T-helper 1 cell treated with Interleukin-12 subunit alpha and Interleukin-12 subunit beta and Interleukin-4 antibody, amounts not matched to agents 30 μg/mL and 1 μg/mL, for 36 hours (primary cell): ENCODE measurements at regions not wholly inside any gene's neighbourhood (a gene's known extent, or its start where the extent isn't known, plus 50 kb on each side); places are given as distances from the start of the nearest gene placed in this dataset.

Source experiments
- H3K27ac Mint-ChIP-seq: one replicate; pipeline ENCODE4 v1.8.0; 2021; ENCODE audit warnings: mild to moderate bottlenecking, mixed read lengths
- H3K27me3 Mint-ChIP-seq: one replicate; pipeline ENCODE4 v1.8.0; 2021; ENCODE audit warnings: low read depth, mixed read lengths
- H3K36me3 Mint-ChIP-seq: one replicate; pipeline ENCODE4 v1.8.0; 2021; ENCODE audit warnings: low read depth, mixed read lengths
- H3K4me1 Mint-ChIP-seq: one replicate; pipeline ENCODE4 v1.8.0; 2021; ENCODE audit warnings: low read depth, mixed read lengths
- H3K4me3 Mint-ChIP-seq: one replicate; pipeline ENCODE4 v1.8.0; 2021; ENCODE audit warnings: mild to moderate bottlenecking, moderate library complexity, mixed read lengths
- H3K9me3 Mint-ChIP-seq: one replicate; pipeline ENCODE4 v1.8.0; 2021; ENCODE audit warnings: mixed read lengths

- no peak overlapping the region for H3K4me3 Mint-ChIP-seq
- no peaks in the 10 kb centered on the region for H3K9me3 Mint-ChIP-seq
- no peak overlapping the region for H3K27ac Mint-ChIP-seq
Measured at GRCh38 chr6:25058441-25058840, 122.7 kb upstream of the RIPOR2 start.

GRCh38 chr6:25058941-25059340 is 123.2 kb upstream of the RIPOR2 start:
- no peaks in the 10 kb centered on the region for H3K27me3 Mint-ChIP-seq
- peaks cover 5% of the 10 kb centered on the region for H3K36me3 Mint-ChIP-seq
- H3K4me3 Mint-ChIP-seq: no peak overlapping the region
- H3K9me3 Mint-ChIP-seq: no peaks in the 10 kb centered on the region
- peaks cover 32% of the 10 kb centered on the region for H3K4me1 Mint-ChIP-seq
- no peak overlapping the region for H3K27ac Mint-ChIP-seq

More at GRCh38 chr6:25058441-25058840, 122.7 kb upstream of the RIPOR2 start:
- Mint-ChIP-seq H3K27me3 (no peaks in the 10 kb centered on the region), H3K4me1 (peaks cover 36% of the 10 kb centered on the region), H3K36me3 (peaks cover 5% of the 10 kb centered on the region)

- H3K9me3 Mint-ChIP-seq: no peaks in the 10 kb centered on the region
- no peak overlapping the region for H3K27ac Mint-ChIP-seq
- H3K4me1 Mint-ChIP-seq: peaks cover 24% of the 10 kb centered on the region
- no peak overlapping the region for H3K4me3 Mint-ChIP-seq
- peaks cover 5% of the 10 kb centered on the region for H3K27me3 Mint-ChIP-seq
- H3K36me3 Mint-ChIP-seq: peaks cover 6% of the 10 kb centered on the region
Measured at GRCh38 chr6:25060522-25060921, 124.8 kb upstream of the RIPOR2 start.

GRCh38 chr6:25061289-25061936 is 125.7 kb upstream of the RIPOR2 start:
- Mint-ChIP-seq H3K27ac (no peak overlapping the region), H3K4me3 (no peak overlapping the region), H3K9me3 (no peaks in the 10 kb centered on the region), H3K4me1 (peaks cover 15% of the 10 kb centered on the region), H3K36me3 (peaks cover 2% of the 10 kb centered on the region), H3K27me3 (peaks cover 5% of the 10 kb centered on the region)

GRCh38 chr6:25062070-25062811 is 126.5 kb upstream of the RIPOR2 start:
- peaks cover 10% of the 10 kb centered on the region for H3K4me1 Mint-ChIP-seq
- no peaks in the 10 kb centered on the region for H3K9me3 Mint-ChIP-seq
- H3K36me3 Mint-ChIP-seq: peaks cover 2% of the 10 kb centered on the region
- H3K27ac Mint-ChIP-seq: no peak overlapping the region
- peaks cover 6% of the 10 kb centered on the region for H3K27me3 Mint-ChIP-seq
- no peak overlapping the region for H3K4me3 Mint-ChIP-seq

GRCh38 chr6:25064006-25064405 is 128.2 kb upstream of the RIPOR2 start:
- no peak overlapping the region for H3K27ac Mint-ChIP-seq
- H3K4me1 Mint-ChIP-seq: peaks cover 5% of the 10 kb centered on the region
- no peak overlapping the region for H3K4me3 Mint-ChIP-seq
- peaks cover 2% of the 10 kb centered on the region for H3K36me3 Mint-ChIP-seq
- H3K27me3 Mint-ChIP-seq: peaks cover 8% of the 10 kb centered on the region
- no peaks in the 10 kb centered on the region for H3K9me3 Mint-ChIP-seq

GRCh38 chr6:25065666-25066065 is 129.9 kb upstream of the RIPOR2 start:
- Mint-ChIP-seq H3K27me3 (peaks cover 8% of the 10 kb centered on the region), H3K27ac (no peak overlapping the region)

GRCh38 chr6:25066593-25066992 is 130.8 kb upstream of the RIPOR2 start:
- H3K4me3 Mint-ChIP-seq: no peak overlapping the region
- H3K27ac Mint-ChIP-seq: no peak overlapping the region
- H3K4me1 Mint-ChIP-seq: peaks cover 6% of the 10 kb centered on the region
- H3K9me3 Mint-ChIP-seq: peaks cover 9% of the 10 kb centered on the region
- H3K36me3 Mint-ChIP-seq: peaks cover 6% of the 10 kb centered on the region
- peaks cover 8% of the 10 kb centered on the region for H3K27me3 Mint-ChIP-seq

More at GRCh38 chr6:25065666-25066065, 129.9 kb upstream of the RIPOR2 start:
- H3K4me3 Mint-ChIP-seq: no peak overlapping the region
- peaks cover 7% of the 10 kb centered on the region for H3K9me3 Mint-ChIP-seq
- H3K4me1 Mint-ChIP-seq: peaks cover 5% of the 10 kb centered on the region
- peaks cover 4% of the 10 kb centered on the region for H3K36me3 Mint-ChIP-seq

- Mint-ChIP-seq H3K4me1 (peaks cover 5% of the 10 kb centered on the region), H3K4me3 (no peak overlapping the region), H3K27me3 (peaks cover 8% of the 10 kb centered on the region), H3K27ac (no peak overlapping the region), H3K9me3 (peaks cover 9% of the 10 kb centered on the region), H3K36me3 (peaks cover 6% of the 10 kb centered on the region)
Measured at GRCh38 chr6:25068866-25069265, 133.1 kb upstream of the RIPOR2 start.

GRCh38 chr6:25070547-25071366 is 135.0 kb upstream of the RIPOR2 start:
- Mint-ChIP-seq H3K27me3 (peaks cover 3% of the 10 kb centered on the region), H3K9me3 (peaks cover 9% of the 10 kb centered on the region), H3K27ac (peak overlapping the region; percentile 84), H3K36me3 (peaks cover 4% of the 10 kb centered on the region), H3K4me1 (peaks cover 11% of the 10 kb centered on the region), H3K4me3 (no peak overlapping the region)

- Mint-ChIP-seq H3K36me3 (peaks cover 27% of the 10 kb centered on the region), H3K9me3 (no peaks in the 10 kb centered on the region), H3K27ac (no peak overlapping the region), H3K4me1 (peaks cover 9% of the 10 kb centered on the region), H3K4me3 (no peak overlapping the region), H3K27me3 (no peaks in the 10 kb centered on the region)
Measured at GRCh38 chr6:25078141-25078540, 142.4 kb upstream of the RIPOR2 start.

GRCh38 chr6:25083784-25084507 is 148.2 kb upstream of the RIPOR2 start:
- Mint-ChIP-seq H3K9me3 (no peaks in the 10 kb centered on the region), H3K27me3 (no peaks in the 10 kb centered on the region), H3K4me3 (no peak overlapping the region), H3K36me3 (peaks cover 32% of the 10 kb centered on the region), H3K27ac (peak overlapping the region; percentile 16), H3K4me1 (peaks cover 9% of the 10 kb centered on the region)

- Mint-ChIP-seq H3K36me3 (peaks cover 30% of the 10 kb centered on the region), H3K4me1 (peaks cover 13% of the 10 kb centered on the region), H3K27me3 (no peaks in the 10 kb centered on the region), H3K9me3 (no peaks in the 10 kb centered on the region), H3K4me3 (no peak overlapping the region), H3K27ac (no peak overlapping the region)
Measured at GRCh38 chr6:25084508-25084833, 148.7 kb upstream of the RIPOR2 start.

GRCh38 chr6:25085756-25086155 is 150.0 kb upstream of the RIPOR2 start:
- Mint-ChIP-seq H3K4me1 (peaks cover 13% of the 10 kb centered on the region), H3K36me3 (peaks cover 26% of the 10 kb centered on the region), H3K27me3 (no peaks in the 10 kb centered on the region), H3K27ac (peak overlapping the region; percentile 17), H3K4me3 (no peak overlapping the region), H3K9me3 (no peaks in the 10 kb centered on the region)
